ENCODE measurements at regions not wholly inside any gene's neighbourhood (a gene's known extent, or its start where the extent isn't known, plus 50 kb on each side); places are given as distances from the start of the nearest gene placed in this dataset.
"Not testable (repeated sequence)": the region's sequence is repeated elsewhere in the genome, so short reads cannot be mapped to it uniquely, and the experiment has no call there.

DNA sequence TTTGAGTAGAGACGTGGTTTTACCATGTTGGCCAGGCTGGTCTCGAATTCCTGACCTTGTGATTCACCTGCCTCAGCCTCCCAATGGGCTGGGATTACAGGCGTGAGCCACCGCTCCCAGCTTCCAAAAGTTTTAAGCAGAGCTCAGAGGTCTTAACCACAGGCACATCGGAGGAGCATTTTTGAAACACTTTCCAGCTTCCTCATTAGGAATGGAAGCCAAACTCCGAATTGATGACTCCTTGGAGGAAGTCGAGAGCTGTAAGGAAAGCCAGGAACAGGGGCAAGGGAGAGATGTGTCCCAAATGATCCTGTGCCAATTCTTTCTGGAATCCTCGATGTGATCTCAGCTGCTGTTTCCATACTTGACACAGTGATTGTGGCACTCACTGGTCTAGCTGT is 56.2 kb upstream of the CCZ1B start:
- not testable (repeated sequence) for H3K4me3 ChIP-seq, H3K27ac ChIP-seq

DNA sequence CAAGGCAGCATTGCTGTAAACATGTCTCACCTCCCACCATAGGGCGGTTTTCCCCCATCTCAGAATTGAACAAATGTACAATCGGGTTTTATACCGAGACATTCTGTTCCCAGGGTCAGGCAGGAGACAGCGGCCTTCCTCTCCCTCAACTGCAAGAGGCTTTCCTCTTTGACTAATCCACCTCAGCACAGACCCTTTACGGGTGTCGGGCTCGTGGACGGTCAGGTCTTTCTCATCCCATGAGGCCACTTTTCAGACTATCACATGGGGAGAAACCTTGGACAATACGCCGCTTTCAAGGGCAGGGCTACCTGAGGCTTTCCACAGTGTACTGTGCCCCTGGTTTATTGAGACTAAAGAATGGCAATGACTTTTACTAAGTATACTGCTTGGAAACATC is 57.7 kb upstream of the CCZ1B start:
- not testable (repeated sequence) for H3K4me3 ChIP-seq, H3K27ac ChIP-seq

DNA sequence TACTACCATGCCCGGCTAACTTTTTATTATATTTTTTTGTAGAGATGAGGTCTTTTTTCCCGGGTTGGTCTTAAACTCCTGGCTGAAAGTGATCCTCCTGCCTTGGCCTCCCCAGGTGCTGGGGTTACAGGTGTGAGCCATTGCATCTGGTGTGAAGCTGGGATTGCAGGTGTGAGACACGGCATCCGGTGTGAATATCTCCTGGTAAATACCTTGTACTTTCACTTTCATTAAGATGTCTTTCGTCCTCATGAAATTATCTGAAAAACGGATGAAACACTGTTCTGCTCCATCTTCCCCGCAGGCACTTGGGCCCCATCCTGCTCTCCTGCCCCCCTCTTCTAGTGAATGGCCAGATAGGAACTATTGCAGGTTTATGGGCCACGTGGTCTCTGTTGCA is 60.1 kb upstream of the CCZ1B start:
- Histone ChIP-seq H3K27ac (no peak overlapping the region), H3K4me3 (no peak overlapping the region)

DNA sequence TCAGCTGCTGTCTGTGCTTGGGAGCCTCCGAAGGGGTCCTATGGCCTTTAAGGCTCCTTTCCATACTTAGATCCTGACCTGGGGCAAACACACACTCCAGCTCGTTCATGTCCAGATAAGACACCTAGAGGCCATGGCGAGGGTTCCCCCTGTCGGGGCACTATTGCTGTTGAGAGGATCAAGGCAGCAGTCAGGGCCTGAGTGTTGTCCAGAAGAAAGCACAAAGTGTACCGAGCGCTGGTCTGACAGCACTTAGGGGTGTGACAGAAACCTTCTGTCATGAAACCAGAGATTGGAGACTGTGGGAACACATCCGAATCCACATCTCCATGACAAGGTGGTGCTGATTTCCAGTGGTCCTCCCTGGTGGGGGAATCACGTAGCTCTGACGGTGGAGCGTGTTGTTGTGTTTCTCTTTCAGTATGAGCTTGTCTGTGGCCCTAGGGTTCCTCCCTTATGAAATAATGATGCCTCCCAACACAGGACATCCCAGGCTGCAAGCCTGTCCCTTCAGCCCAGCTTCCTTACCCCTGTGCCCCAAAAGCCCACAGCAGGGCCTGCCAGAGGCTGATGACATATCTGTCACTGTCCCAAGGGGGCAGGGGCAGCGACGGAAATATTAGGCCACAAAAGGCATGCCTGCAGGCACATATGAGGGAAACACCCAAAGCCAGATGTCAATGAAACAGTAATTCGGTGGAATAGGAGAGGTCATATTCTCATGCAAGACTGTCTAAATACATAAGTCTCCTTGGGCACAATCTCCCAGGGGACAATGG is 62.4 kb upstream of the CCZ1B start:
- not testable (repeated sequence) for H3K27ac ChIP-seq, H3K4me3 ChIP-seq

DNA sequence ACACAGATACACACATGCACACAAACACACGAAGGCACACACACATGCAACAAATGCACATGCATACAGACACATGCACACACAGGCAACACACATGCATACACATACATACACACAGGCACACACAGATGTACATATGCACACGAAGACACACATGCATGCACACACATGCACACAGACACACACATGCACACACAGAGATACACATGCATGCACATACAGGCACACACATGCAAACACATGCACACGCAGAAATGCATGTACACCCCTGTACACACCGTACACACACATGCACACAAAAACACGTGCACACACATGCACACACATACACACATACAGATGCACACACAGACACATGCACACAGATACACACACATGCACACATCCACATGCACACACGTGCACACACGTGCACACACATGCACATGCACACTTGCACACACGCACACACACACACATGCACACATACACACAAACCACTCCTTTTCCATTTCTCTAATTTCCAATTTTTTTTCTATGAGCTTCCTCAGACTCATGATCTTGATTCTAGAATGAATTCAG is 63.3 kb upstream of the CCZ1B start:
- H3K4me3 ChIP-seq: no peak overlapping the region
- no peak overlapping the region for H3K27ac ChIP-seq

DNA sequence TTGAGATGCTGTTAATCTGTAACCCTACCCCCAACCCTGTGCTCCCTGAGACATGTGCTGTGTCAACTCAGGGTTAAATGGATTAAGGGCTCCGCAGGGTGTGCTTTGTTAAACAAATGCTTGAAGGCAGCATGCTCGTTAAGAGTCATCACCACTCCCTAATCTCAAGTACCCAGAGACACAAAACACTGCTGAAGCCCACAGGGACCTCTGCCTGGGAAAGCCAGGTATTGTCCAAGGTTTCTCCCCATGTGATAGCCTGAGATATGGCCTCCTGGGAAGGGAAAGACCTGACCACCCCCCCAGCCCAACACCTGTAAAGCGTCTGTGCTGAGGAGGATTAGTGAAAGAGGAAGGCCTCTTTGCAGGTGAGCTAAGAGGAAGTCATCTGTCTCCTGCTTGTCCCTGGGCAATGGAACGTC is 76.0 kb upstream of the CCZ1B start:
- not testable (repeated sequence) for H3K27ac ChIP-seq, H3K4me3 ChIP-seq

DNA sequence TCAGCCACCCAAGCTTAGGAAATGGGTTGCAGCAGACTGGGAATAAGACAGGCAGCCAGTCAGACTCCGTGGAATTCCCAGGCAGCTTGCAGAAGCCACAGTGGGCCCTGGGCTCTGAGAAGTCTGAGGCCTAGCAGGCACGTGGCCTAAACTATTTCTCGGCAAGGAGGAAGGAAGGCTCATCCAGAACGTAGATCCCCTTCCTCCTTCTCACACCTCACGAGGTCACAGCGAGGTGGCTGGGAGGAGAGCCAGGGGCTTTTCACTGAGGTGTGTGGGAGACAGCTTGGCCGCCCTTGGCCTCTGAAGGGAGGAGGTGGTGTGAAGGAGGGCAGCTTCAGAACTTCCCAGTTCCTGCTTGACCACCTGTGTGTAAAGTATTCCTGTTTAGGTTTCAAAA is 77.2 kb upstream of the CCZ1B start:
- not testable (repeated sequence) for H3K27ac ChIP-seq, H3K4me3 ChIP-seq

DNA sequence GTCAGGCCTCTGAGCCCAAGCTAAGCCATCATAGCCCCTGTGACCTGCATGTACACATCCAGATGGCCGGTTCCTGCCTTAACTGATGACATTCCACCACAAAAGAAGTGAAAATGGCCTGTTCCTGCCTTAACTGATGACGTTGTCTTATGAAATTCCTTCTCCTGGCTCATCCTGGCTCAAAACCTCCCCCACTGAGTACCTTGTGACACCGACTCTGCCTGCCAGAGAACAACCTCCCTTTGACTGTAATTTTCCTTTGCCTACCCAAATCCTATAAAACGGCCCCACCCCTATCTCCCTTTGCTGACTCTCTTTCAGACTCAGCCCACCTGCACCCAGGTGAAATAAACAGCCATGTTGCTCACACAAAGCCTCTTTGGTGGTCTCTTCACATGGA is 77.7 kb upstream of the CCZ1B start:
- H3K27ac ChIP-seq, H3K4me3 ChIP-seq: not testable (repeated sequence)

DNA sequence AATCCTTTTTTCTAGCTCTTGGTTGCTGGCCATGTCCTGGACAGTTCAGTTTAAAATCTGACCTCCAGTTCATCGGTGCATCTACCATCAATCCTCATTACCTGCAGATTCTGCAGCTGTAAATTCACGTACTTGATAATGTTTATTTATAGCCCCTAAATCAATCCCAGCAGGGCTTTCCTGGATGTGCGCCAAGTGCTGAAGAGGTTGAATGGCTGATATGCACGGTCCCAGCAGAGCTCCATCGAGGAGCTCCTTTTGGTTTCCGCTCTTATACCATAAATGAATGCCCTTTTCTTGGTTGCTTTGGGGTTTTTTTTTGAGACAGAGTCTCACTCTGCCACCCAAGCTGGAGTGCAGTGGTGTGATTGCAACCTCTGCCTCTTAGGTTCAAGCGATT is 91.2 kb upstream of the CCZ1B start:
- Histone ChIP-seq H3K27ac (no peak overlapping the region), H3K4me3 (no peak overlapping the region)

DNA sequence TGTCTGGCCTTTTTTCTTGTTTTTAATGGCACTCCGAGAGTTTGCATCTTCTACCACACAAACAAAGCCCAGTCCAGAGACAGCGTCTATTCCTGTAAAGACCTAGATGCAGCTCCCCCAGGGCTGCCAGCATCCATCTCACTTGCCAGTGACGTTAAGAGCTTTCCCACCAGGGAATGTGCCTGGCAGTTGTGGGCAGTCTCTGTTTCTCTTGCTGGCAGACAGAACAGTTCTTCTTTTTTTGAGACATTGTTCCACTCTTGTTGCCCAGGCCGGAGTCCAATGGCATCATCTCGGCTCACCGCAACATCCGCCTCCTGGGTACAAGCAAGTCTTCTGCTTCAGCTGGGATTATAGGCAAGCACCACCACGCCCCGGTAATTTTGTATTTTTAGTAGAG is 93.1 kb upstream of the CCZ1B start:
- not testable (repeated sequence) for H3K4me3 ChIP-seq, H3K27ac ChIP-seq

DNA sequence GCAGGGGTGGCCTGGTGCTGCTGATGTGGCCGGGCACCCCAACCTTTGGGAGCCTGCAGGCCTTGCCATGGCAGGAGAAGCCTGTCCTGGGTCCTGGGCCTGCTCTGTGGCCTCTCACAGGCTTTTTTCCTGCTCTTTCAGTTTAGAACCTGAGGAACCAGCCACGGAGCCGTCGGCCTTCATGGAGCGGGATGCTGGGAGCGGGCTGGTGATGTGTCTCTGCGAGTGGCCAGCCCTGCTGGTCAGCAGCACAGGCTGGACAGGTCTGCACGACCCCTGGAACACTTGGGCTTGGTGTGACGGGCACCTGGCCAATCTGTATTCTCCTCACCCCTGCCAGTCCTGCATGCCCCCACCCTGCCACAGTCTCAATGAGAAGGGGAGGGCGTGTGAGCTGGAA is 98.4 kb upstream of the CCZ1B start:
- not testable (repeated sequence) for H3K4me3 ChIP-seq, H3K27ac ChIP-seq

DNA sequence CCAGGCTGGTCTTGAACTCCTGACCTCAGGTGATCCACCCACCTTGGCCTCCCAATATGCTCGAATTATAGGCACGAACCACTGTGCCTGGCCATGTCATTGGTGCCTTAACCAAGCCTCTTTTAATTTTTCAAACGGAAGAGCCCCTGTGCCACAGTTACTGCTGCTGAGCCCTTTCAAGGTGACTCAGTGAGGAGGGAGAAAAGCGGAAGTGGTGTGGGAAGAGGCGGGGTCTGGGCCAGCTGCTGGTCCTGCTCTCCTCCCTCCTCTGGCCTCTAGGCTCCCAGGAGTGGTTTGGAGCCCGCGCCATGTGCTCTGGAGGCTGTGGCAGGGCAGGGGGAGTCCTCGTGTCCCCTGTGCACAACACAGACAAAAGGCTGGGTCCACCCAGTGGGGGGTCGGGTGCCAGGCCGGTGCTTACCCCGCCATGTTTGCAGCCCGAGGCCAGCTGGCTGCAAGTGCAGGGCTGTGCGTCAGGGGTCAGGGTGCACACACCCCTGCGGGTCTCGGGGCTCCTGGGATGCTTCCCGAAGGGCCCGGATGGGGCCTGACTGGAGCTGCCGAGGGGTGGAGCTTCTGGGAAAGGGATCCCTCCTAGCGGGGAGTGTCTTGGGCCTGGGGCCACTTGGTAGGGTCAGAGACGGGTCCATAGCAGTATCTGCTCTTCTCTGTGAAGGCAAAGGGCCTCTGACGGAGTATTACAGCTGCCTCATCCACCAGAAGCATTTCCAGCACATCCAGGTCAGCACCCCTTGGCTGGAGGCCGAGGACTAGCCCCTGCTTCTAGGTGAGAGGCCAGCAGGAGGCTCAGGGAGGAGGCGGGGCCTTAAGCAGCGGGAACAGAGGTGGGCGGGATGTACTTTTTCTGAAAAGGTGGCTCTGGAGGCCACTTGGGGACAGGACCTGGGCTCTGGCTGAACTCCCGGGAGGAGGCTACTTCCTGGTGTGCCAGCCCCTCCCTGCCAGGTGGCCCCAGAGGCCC is 100.4 kb upstream of the CCZ1B start:
- not testable (repeated sequence) for H3K27ac ChIP-seq, H3K4me3 ChIP-seq

DNA sequence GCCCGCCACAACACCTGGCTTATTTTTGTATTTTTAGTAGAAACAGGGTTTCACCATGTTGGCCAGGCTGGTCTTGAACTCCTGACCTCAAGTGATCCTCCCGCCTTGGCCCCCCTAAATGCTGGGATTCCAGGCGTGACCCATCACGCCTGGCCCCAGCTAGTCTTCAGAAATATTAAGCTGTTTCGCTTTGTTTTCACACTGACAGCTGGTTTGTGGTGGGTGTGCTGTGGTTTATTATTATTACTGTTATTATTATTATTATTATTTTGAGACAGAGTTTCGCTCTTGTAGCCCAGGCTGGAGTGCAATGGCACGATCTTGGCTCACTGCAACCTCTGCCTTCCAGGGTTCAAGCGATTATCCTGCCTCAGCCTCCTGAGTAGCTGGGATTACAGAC is 101.6 kb upstream of the CCZ1B start:
- H3K4me3 ChIP-seq, H3K27ac ChIP-seq: not testable (repeated sequence)

DNA sequence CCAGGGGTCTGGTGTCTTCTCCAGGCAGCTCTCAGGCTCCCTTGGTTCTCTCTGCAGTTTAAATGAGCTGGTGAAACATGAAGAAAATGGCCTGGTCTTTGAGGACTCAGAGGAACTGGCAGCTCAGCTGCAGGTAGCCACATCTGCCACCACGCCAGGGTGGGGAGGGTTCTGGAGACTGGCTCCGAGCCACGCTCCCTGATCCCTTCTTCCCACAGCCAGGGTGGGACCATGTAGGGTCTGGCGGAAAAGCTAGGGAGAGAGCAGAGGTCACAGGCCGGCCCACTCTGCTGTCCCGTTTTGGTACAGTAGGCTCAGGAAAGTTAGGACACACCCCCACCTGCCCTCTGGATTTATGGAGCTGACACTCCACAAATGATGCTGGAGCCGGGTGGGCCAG is 103.5 kb upstream of the CCZ1B start:
- not testable (repeated sequence) for H3K4me3 ChIP-seq, H3K27ac ChIP-seq

DNA sequence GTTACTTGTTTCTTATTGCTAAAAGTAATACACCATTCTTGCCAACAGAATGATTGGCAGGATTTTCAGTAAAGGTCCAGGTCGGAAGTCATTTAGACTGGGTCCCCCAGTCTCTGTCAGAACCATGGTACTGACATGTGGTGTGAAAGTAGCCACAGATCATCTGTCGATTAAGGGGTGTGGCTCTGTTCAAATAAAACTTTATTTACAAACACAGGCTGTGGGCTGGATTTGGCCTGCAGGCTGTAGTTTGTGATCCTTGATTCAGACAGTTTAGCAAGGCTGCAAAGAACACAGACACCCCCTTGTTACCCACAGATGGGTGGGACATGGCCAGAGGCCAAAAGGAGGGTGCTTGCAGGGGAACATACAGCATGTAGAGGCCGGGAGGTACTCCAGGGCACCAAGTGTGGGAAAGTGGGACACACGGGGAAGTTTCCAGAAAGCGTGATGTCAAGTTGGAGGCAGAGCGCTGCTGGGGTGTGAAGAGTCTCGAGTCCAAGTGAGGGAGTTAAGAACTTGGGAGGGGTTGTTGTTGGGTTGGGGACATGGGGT is 104.1 kb upstream of the CCZ1B start:
- not testable (repeated sequence) for H3K27ac ChIP-seq, H3K4me3 ChIP-seq

DNA sequence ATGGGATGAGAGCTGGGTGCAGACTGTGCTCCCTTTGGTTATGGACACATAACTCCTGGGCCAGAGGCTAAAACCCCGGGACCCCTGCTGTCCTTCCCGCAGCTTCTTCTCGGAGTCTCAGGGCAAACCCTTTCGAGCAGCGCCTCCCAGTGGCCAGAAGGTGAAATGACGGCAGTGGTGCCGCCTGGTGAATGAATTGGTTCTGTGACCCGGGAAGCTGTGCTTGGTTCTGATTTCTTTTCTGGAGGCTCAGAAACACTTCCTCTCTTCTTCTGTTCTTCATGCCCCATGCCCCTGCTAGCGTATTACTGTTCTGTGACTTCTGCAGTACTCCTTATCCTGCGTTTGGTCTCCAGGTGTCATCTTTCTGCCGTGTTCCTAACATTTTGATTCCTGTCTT is 104.7 kb upstream of the CCZ1B start:
- not testable (repeated sequence) for H3K27ac ChIP-seq, H3K4me3 ChIP-seq

DNA sequence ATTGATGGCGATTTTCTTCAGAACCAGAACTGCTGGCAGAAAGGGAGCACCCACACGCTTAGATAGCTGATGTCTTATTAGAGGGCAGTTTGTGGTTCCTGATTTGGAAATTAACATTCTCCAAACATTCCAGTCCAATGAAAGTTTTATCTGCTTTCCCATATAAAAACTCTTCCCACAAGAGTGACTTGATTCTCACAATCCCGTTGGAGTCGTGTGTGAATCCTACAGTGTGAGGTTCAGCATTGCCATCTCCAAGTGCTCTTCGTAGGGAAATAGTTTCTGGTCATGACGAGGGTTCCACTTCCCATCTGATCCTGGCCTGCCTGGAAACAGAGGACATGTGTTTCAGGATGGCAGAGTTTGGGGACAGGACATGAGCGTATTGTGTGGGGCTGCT is 105.4 kb upstream of the CCZ1B start:
- H3K27ac ChIP-seq, H3K4me3 ChIP-seq: not testable (repeated sequence)

DNA sequence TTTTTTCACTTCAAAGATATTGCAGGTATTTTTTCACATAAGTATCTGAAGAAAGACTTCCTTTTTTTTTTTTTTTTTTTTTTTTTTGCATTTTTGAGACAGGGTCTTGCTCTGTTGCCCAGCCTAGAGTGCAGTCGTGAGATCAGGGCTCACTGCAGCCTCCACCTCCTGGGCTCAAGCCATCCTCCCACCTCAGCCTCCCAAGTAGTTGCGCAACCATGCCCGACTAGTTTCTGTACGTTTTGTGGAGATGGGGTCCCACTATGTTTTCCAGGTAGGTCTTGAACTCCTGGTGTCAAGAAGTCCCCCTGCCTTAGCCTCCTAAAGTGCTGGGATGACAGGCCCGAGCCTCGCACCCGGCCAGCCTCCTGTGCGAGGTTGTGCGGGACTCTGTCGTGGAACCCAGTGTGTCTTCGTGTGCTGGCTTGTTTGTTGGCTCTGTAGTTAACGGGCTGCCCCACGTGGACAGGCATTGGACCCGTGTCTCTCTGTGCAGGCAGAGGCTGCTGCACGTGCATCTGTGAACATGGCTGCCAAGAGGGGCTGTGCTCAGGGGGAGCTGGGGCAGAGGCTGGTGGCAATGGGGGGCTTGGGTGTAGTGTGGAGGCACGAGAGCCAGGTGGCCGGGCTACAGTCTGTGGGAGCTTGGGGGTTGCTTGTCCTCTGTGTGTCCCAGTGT is 108.0 kb upstream of the CCZ1B start:
- not testable (repeated sequence) for H3K27ac ChIP-seq, H3K4me3 ChIP-seq

DNA sequence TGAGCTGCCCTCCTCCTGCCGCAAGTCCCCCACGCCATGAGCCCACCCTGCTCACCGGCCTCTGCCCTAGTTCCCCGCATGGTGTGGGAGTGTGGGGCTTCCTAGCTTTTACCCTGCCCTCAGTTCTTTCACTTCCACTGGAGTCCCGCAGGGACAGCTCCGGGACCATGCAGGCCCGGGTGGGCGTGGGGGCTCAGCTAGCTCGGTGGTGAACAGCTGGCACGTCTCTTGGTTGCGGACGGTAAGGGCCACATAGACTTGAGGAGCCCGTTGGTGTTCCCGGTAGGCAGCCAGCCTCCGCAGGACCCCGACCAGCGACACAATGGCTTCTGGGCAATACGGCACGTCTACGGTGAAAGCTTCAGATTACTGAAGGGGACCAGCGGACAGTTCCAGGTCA is 108.9 kb upstream of the CCZ1B start:
- Histone ChIP-seq H3K4me3 (no peak overlapping the region), H3K27ac (no peak overlapping the region)

DNA sequence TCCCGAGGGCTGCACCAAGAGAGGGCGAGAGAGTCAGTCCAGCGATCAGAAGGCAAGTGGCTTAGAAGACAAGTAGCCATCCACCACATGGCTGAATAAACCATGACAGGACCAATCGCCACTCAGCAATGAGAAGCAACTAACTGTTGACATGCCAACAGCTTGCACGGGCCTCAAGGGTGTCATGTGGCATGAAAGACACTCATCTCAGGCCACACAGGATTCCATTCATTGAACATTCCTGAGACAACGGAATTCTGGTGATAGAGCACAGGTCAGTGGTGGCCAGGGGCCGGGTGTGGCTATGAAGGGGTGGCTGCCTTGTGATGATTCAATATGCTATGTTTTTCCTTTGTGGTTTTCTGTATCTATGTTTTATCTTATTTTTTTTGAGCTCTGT is 110.6 kb upstream of the CCZ1B start:
- not testable (repeated sequence) for H3K4me3 ChIP-seq, H3K27ac ChIP-seq

Data from skin epidermis (tissue), 12 donors.